RWPE2 (cell line): ENCODE measurements at regions not wholly inside any gene's neighbourhood (a gene's known extent, or its start where the extent isn't known, plus 50 kb on each side); places are given as distances from the start of the nearest gene placed in this dataset.

Experiments used
- ATAC-seq: fragments of 200-7000 bp; cut with Tn5 transposase; 3 replicates; pipeline ENCODE4 v1.9.1; 2021; ENCODE audit warnings: low read depth
- DNase-seq: peaks from one replicate; pipeline ENCODE4 v3.0.0-alpha.2; 2020; ENCODE audit warnings: low spot score
- H3K27ac ChIP-seq: fragments of 450-650 bp; 2 replicates; pipeline ENCODE4 v1.5.1; 2017; ENCODE audit warnings: mild to moderate bottlenecking; ENCODE audit not compliant: poor library complexity, severe bottlenecking
- H3K27me3 ChIP-seq: fragments of 250-450 bp; sonication (Bioruptor Pico); 2 replicates; pipeline ENCODE4 v1.5.1; 2021; ENCODE audit warnings: mild to moderate bottlenecking, moderate library complexity; ENCODE audit not compliant: insufficient read depth, poor library complexity, severe bottlenecking
- H3K36me3 ChIP-seq: fragments of 250-450 bp; sonication (Bioruptor Pico); 2 replicates; pipeline ENCODE4 v1.5.1; 2020; ENCODE audit warnings: low read depth, mild to moderate bottlenecking, moderate library complexity
- H3K4me1 ChIP-seq: fragments of 250-450 bp; sonication (Bioruptor Pico); 2 replicates; pipeline ENCODE4 v1.5.1; 2021; ENCODE audit warnings: mild to moderate bottlenecking, moderate library complexity; ENCODE audit not compliant: insufficient read depth, poor library complexity, severe bottlenecking
- H3K4me3 ChIP-seq: fragments of 250-450 bp; sonication (Bioruptor Pico); 2 replicates; pipeline ENCODE4 v1.5.1; 2021; ENCODE audit warnings: mild to moderate bottlenecking, moderate library complexity; ENCODE audit not compliant: severe bottlenecking
- H3K9me3 ChIP-seq: fragments of 250-450 bp; sonication (Bioruptor Pico); 2 replicates; pipeline ENCODE4 v1.5.1; 2021; ENCODE audit warnings: mild to moderate bottlenecking, moderate library complexity; ENCODE audit not compliant: severe bottlenecking
- CTCF ChIP-seq: fragments of 450-650 bp; IDR thresholded peaks from one replicate; pipeline ENCODE4 v1.5.1; 2017; ENCODE audit warnings: mild to moderate bottlenecking, moderate library complexity; ENCODE audit not compliant: poor library complexity, severe bottlenecking

GRCh38 chr5:175148636-175149172 is 295.3 kb downstream of the DRD1 start:
- Histone ChIP-seq H3K27me3 (no peaks in the 10 kb centered on the region), H3K4me1 (no peaks in the 10 kb centered on the region), H3K9me3 (peaks cover 22% of the 10 kb centered on the region), H3K4me3 (no peak overlapping the region), H3K27ac (no peak overlapping the region), H3K36me3 (no peaks in the 10 kb centered on the region)
- DNase-seq (no peak), ATAC-seq (no peak)
- TF ChIP-seq CTCF, result no peak

GRCh38 chr5:175146733-175147132 is 297.2 kb downstream of the DRD1 start:
- no peak for DNase-seq
- no peak for ATAC-seq
- H3K27ac ChIP-seq, result no peak overlapping the region
- H3K4me1 ChIP-seq, result no peaks in the 10 kb centered on the region
- no peaks in the 10 kb centered on the region for H3K36me3 ChIP-seq
- no peak overlapping the region for H3K4me3 ChIP-seq
- H3K27me3 ChIP-seq, result no peaks in the 10 kb centered on the region
- TF ChIP-seq CTCF, result no peak
- peaks cover 23% of the 10 kb centered on the region for H3K9me3 ChIP-seq

GRCh38 chr5:175141421-175141820 is 302.6 kb downstream of the DRD1 start:
- DNase-seq (no peak), ATAC-seq (no peak)
- H3K27me3 ChIP-seq, result no peaks in the 10 kb centered on the region
- H3K36me3 ChIP-seq, result no peaks in the 10 kb centered on the region
- no peak overlapping the region for H3K27ac ChIP-seq
- H3K9me3 ChIP-seq, result peaks cover 7% of the 10 kb centered on the region
- TF ChIP-seq CTCF, result no peak
- no peaks in the 10 kb centered on the region for H3K4me1 ChIP-seq
- H3K4me3 ChIP-seq, result no peak overlapping the region

- Histone ChIP-seq H3K4me3 (no peak overlapping the region), H3K27me3 (no peaks in the 10 kb centered on the region), H3K4me1 (no peaks in the 10 kb centered on the region), H3K27ac (no peak overlapping the region), H3K9me3 (no peaks in the 10 kb centered on the region), H3K36me3 (no peaks in the 10 kb centered on the region)
- ATAC-seq, result no peak
- DNase-seq, result no peak
- TF ChIP-seq CTCF, result no peak
Measured at GRCh38 chr5:175133185-175133584, 310.8 kb downstream of the DRD1 start.

GRCh38 chr5:175131432-175131831 is 312.6 kb downstream of the DRD1 start:
- DNase-seq (no peak), ATAC-seq (no peak)
- Histone ChIP-seq H3K9me3 (no peaks in the 10 kb centered on the region), H3K27me3 (no peaks in the 10 kb centered on the region), H3K4me1 (no peaks in the 10 kb centered on the region), H3K36me3 (no peaks in the 10 kb centered on the region), H3K4me3 (no peak overlapping the region), H3K27ac (no peak overlapping the region)
- no peak for TF ChIP-seq CTCF
